ENCODE measurements at regions not wholly inside any gene's neighbourhood (a gene's known extent, or its start where the extent isn't known, plus 50 kb on each side); places are given as distances from the start of the nearest gene placed in this dataset.

- POLR2A ChIA-PET = no interaction called here
Observed at GRCh38 chr13:106182404-106182803, 353.1 kb downstream of the EFNB2 start.

GRCh38 chr13:106178816-106179215 lies 356.6 kb downstream of the EFNB2 start:
- no peak for DNase-seq (ENCODE audit: extremely low spot score)
- CTCF ChIA-PET = interaction anchor here (0.9 to 1.0 kb wide), 2 partner anchors 18 to 24 kb away, joined by 3 to 5 read pairs; no protein-coding TSS in a partner anchor
- POLR2A ChIA-PET = no interaction called here
- TF ChIP-seq CTCF (IDR thresholded peaks at IDR 0.05; ENCODE audit: control extremely low read depth, extremely low read depth, low read depth, missing control alignments) = no peak

More at GRCh38 chr13:106182404-106182803, 353.1 kb downstream of the EFNB2 start:
- no peak for DNase-seq (ENCODE audit: extremely low spot score)
- TF ChIP-seq CTCF (IDR thresholded peaks at IDR 0.05; ENCODE audit: control extremely low read depth, extremely low read depth, low read depth, missing control alignments) = no peak
- CTCF ChIA-PET = no interaction called here

GRCh38 chr13:106177146-106177545 lies 358.3 kb downstream of the EFNB2 start:
- ChIA-PET CTCF (interaction anchor here (1.1 kb wide), 1 partner anchor 22 kb away, joined by 3 read pairs; no protein-coding TSS in a partner anchor), POLR2A (no interaction called here)
- TF ChIP-seq CTCF (IDR thresholded peaks at IDR 0.05; ENCODE audit: control extremely low read depth, extremely low read depth, low read depth, missing control alignments) = no peak
- DNase-seq (ENCODE audit: extremely low spot score) = no peak

- TF ChIP-seq CTCF (IDR thresholded peaks at IDR 0.05; ENCODE audit: control extremely low read depth, extremely low read depth, low read depth, missing control alignments) = no peak
- no peak for DNase-seq (ENCODE audit: extremely low spot score)
- ChIA-PET CTCF (interaction anchor here (1.1 to 1.3 kb wide), 2 partner anchors 23 to 30 kb away, joined by 3 to 4 read pairs; no protein-coding TSS in a partner anchor), POLR2A (no interaction called here)
Observed at GRCh38 chr13:106176117-106176516, 359.3 kb downstream of the EFNB2 start.

DNA sequence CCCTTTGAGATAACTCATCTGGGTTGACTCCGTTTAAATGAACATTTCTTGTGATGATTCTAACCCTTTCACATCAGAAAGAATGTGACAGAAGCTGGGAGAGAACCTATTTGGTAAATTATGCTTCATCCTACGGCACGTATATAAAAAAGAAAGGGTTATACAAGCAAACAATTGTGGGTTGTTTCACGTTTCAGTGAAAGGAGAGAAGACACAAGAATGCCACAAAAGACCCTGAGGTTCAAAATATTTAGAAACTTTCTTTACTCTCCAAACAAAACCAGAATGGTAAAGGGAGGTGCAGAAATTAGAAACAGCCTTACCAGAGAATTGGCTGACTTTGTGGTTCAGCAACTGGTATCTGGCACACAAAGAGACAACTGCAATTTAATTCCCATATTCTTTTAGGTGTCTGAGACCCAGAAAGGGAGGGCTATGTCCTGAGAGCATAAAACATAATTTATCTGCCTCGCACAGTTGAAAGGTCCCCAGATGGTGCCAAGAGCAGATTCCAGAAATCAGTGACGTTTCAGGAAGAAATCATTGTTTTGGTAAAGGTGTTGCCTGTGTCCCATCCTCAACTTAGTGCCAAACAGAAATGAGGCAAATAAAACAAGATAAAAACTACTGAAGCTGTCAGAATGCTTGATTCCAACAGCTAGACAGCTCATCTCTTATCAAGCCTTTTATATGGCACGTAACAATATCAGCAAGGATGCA lies 361.4 kb downstream of the EFNB2 start:
- CTCF ChIA-PET = interaction anchor here (1.1 to 2.0 kb wide), 2 partner anchors 14 to 96 kb away, joined by 3 to 7 read pairs; no protein-coding TSS in a partner anchor
- TF ChIP-seq CTCF (IDR thresholded peaks at IDR 0.05; ENCODE audit: control extremely low read depth, extremely low read depth, low read depth, missing control alignments) = no peak
- DNase-seq (ENCODE audit: extremely low spot score) = no peak
- POLR2A ChIA-PET = no interaction called here

DNA sequence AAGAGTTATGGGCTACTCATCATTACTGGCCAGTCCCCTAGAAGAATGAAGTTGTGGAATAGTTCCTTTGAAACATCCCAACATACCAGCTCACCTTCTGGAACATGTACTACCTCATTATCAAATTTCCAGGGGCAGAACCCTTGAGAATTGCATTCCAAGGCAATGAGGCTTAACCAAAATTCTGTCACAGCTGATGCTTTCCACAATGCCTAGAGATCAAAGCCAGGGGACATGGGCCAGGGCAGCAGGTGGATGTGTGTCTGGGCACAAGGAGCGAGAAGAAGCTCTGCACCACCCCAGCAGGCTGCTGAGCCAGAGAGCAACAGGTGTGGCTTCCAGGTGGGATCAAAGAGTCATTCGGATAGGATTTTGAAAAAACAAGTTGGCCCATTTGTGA lies 362.1 kb downstream of the EFNB2 start:
- no peak for TF ChIP-seq CTCF (IDR thresholded peaks at IDR 0.05; ENCODE audit: control extremely low read depth, extremely low read depth, low read depth, missing control alignments)
- POLR2A ChIA-PET = no interaction called here
- CTCF ChIA-PET = interaction anchor here (1.1 to 2.0 kb wide), 2 partner anchors 14 to 96 kb away, joined by 3 to 7 read pairs; no protein-coding TSS in a partner anchor
- no peak for DNase-seq (ENCODE audit: extremely low spot score)
